HepG2 (cell line): ENCODE measurements at regions not wholly inside any gene's neighbourhood (a gene's known extent, or its start where the extent isn't known, plus 50 kb on each side); places are given as distances from the start of the nearest gene placed in this dataset.

Experiments
- CAMTA2 ChIP-seq: sonication (generic); formaldehyde crosslinking; IDR thresholded peaks from 2 replicates; pipeline ENCODE4 v1.4.0; 2020; ENCODE audit warnings: mild to moderate bottlenecking, missing genetic modification reagents, borderline replicate concordance
- DRAP1 ChIP-seq: IDR thresholded peaks from 2 replicates; pipeline ENCODE4 v1.6.1; 2016; ENCODE audit warnings: missing genetic modification reagents, missing compliant biosample characterization
- GABPB1 ChIP-seq: IDR thresholded peaks from 2 replicates; pipeline ENCODE4 v1.6.1; 2016; ENCODE audit warnings: mild to moderate bottlenecking, missing genetic modification reagents, moderate library complexity, missing compliant biosample characterization
- HCFC1 ChIP-seq: fragments of 150-350 bp; IDR thresholded peaks from 2 replicates; pipeline ENCODE4 v1.6.1; 2014; ENCODE audit warnings: low read depth, low read length
- MAFG ChIP-seq: sonication (generic); formaldehyde crosslinking; IDR thresholded peaks from 2 replicates; pipeline ENCODE4 v1.5.1; 2020; ENCODE audit warnings: mild to moderate bottlenecking, missing genetic modification reagents
- NRL ChIP-seq: sonication (generic); formaldehyde crosslinking; IDR thresholded peaks from 2 replicates; pipeline ENCODE4 v1.5.0; 2020; ENCODE audit warnings: missing genetic modification reagents, mild to moderate bottlenecking, moderate library complexity, borderline replicate concordance
- PHB2 ChIP-seq: fragments of 450-650 bp; IDR thresholded peaks from 2 replicates; pipeline ENCODE4 v1.6.1; 2018; ENCODE audit not compliant: partially characterized antibody
- RAD51 ChIP-seq: fragments of 450-650 bp; IDR thresholded peaks from 2 replicates; pipeline ENCODE4 v1.6.1; 2016; ENCODE audit warnings: borderline replicate concordance
- SAFB2 ChIP-seq: sonication (generic); formaldehyde crosslinking; IDR thresholded peaks from 2 replicates; pipeline ENCODE4 v1.5.1; 2020; ENCODE audit warnings: missing genetic modification reagents, low read depth, mild to moderate bottlenecking, borderline replicate concordance
- SMAD3 ChIP-seq: sonication (generic); formaldehyde crosslinking; IDR thresholded peaks from 2 replicates; pipeline ENCODE4 v1.4.0; 2020; ENCODE audit warnings: missing genetic modification reagents
- SOX13 ChIP-seq, 3 experiments: fragments of 450-650 bp in 1 of 3; sonication (generic) in 1 of 3; formaldehyde crosslinking in 1 of 3; IDR thresholded peaks in 2 of 3; conservative IDR thresholded peaks in 1 of 3; 2 replicates each; pipeline versions ENCODE4 v1.5.0 to v1.6.1; 2016 to 2020; ENCODE audit warnings: antibody characterized with exemption in 1 of 3, mild to moderate bottlenecking in 1 of 3, missing compliant biosample characterization in 1 of 3, missing genetic modification reagents in 1 of 3, moderate library complexity in 1 of 3
- STAG1 ChIP-seq: sonication (generic); formaldehyde crosslinking; IDR thresholded peaks from 2 replicates; pipeline ENCODE4 v1.4.0; 2020; ENCODE audit warnings: missing genetic modification reagents
- TAF1 ChIP-seq: sonication (generic); formaldehyde crosslinking; IDR thresholded peaks from 2 replicates; pipeline ENCODE4 v1.4.0; 2020; ENCODE audit warnings: missing genetic modification reagents
- TFAP4 ChIP-seq: sonication (generic); IDR thresholded peaks from 2 replicates; pipeline ENCODE4 v1.6.1; 2016; ENCODE audit warnings: low read depth, borderline replicate concordance
- TFDP1 ChIP-seq: IDR thresholded peaks from 2 replicates; pipeline ENCODE4 v1.6.1; 2016; ENCODE audit warnings: missing compliant biosample characterization, missing genetic modification reagents, borderline replicate concordance
- WIZ ChIP-seq: sonication (generic); formaldehyde crosslinking; IDR thresholded peaks from 2 replicates; pipeline ENCODE4 v1.5.1; 2020; ENCODE audit warnings: mild to moderate bottlenecking, missing genetic modification reagents
- ZFAT ChIP-seq: sonication (generic); formaldehyde crosslinking; conservative IDR thresholded peaks from 2 replicates; pipeline ENCODE4 v1.8.1; 2023; ENCODE audit warnings: missing genetic modification reagents, inconsistent platforms
- ZFP82 ChIP-seq: sonication (generic); formaldehyde crosslinking; IDR thresholded peaks from 2 replicates; pipeline ENCODE4 v1.5.1; 2020; ENCODE audit warnings: mild to moderate bottlenecking, missing genetic modification reagents, borderline replicate concordance
- ZMYM4 ChIP-seq: sonication (generic); formaldehyde crosslinking; IDR thresholded peaks from 2 replicates; pipeline ENCODE4 v1.8.1; 2023; ENCODE audit warnings: mild to moderate bottlenecking, missing genetic modification reagents
- ZNF136 ChIP-seq: sonication (generic); formaldehyde crosslinking; IDR thresholded peaks from 2 replicates; pipeline ENCODE4 v1.8.1; 2022; ENCODE audit warnings: low read depth, mild to moderate bottlenecking, moderate library complexity, missing genetic modification reagents
- ZNF225 ChIP-seq: sonication (generic); formaldehyde crosslinking; IDR thresholded peaks from 2 replicates; pipeline ENCODE4 v1.4.0; 2020; ENCODE audit warnings: mild to moderate bottlenecking, missing genetic modification reagents
- ZNF331 ChIP-seq: sonication (generic); formaldehyde crosslinking; IDR thresholded peaks from 2 replicates; pipeline ENCODE4 v1.4.0; 2020; ENCODE audit warnings: missing genetic modification reagents
- ZNF441 ChIP-seq: sonication (generic); formaldehyde crosslinking; IDR thresholded peaks from 2 replicates; pipeline ENCODE4 v1.7.0; 2021; ENCODE audit warnings: missing genetic modification reagents, borderline replicate concordance
- ZNF556 ChIP-seq: sonication (generic); formaldehyde crosslinking; IDR thresholded peaks from 2 replicates; pipeline ENCODE4 v1.4.0; 2020; ENCODE audit warnings: mild to moderate bottlenecking, missing genetic modification reagents, borderline replicate concordance
- ZNF577 ChIP-seq: sonication (generic); formaldehyde crosslinking; IDR thresholded peaks from 2 replicates; pipeline ENCODE4 v1.4.0; 2020; ENCODE audit warnings: mild to moderate bottlenecking, low read depth, missing genetic modification reagents, borderline replicate concordance
- ZNF629 ChIP-seq: sonication (generic); formaldehyde crosslinking; conservative IDR thresholded peaks from 2 replicates; pipeline ENCODE4 v1.5.0; 2020; ENCODE audit warnings: missing genetic modification reagents
- ZNF639 ChIP-seq: conservative IDR thresholded peaks from 2 replicates; pipeline ENCODE4 v1.6.1; 2018; ENCODE audit warnings: missing genetic modification reagents
- ZNF644 ChIP-seq: IDR thresholded peaks from 2 replicates; pipeline ENCODE4 v1.6.1; 2016; ENCODE audit warnings: low read depth
- ZNF772 ChIP-seq: sonication (generic); formaldehyde crosslinking; IDR thresholded peaks from 2 replicates; pipeline ENCODE4 v1.5.0; 2020; ENCODE audit warnings: mild to moderate bottlenecking, missing genetic modification reagents
- ZNF850 ChIP-seq: sonication (generic); formaldehyde crosslinking; conservative IDR thresholded peaks from 2 replicates; pipeline ENCODE4 v1.9.0; 2021; ENCODE audit warnings: mild to moderate bottlenecking, missing genetic modification reagents

DNA sequence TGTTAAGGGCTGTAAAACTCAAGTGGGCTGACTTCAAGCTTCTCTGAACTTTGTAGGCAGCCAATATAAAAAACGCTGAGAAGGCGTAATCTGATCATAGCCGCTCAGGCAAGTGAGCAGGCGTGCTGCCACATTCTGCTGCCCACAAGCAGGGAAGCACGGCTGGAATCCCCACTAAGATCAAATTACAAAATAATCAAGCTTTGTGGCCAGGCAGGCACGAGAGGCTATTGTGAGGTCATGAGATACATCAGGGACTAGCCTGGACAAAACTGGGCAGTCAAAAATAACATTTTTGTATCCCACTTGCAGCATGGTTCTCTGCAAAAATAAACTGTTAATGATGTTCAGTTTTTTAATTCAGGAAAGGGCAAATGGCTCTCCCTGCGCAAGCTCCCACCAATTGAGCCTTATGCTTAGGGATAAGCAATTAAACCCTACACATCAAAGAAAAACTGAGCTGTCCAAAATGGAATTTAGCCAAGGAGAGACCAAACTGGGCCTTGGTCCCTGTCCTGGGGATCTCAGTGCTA is 64.0 kb downstream of the POU5F2 start (continued):
- TF ChIP-seq ZNF556 (CRISPR knock-in tag) = no peak
- TF ChIP-seq SAFB2 = no peak
- TF ChIP-seq DRAP1 (CRISPR knock-in tag) = no peak
- TF ChIP-seq ZNF639 (CRISPR knock-in tag) = no peak
- TF ChIP-seq ZNF331 (CRISPR knock-in tag) = peak; percentile 67
- TF ChIP-seq TFDP1 = no peak
- peak; percentile 86 for TF ChIP-seq MAFG (CRISPR knock-in tag)
- no peak for TF ChIP-seq TAF1 (CRISPR knock-in tag)
- TF ChIP-seq SOX13 (IDR thresholded peaks at IDR 0.05) = no peak
- peak in 1 of 2 experiments; percentile 91; a peak in 2 of 4 replicates for TF ChIP-seq SOX13 (CRISPR knock-in tag; conservative IDR thresholded peaks at IDR 0.05 in 1 of 2, IDR thresholded peaks at IDR 0.05 in 1 of 2)
- TF ChIP-seq RAD51 = no peak
- TF ChIP-seq TFAP4 = no peak
- TF ChIP-seq ZNF577 (CRISPR knock-in tag) = no peak
- TF ChIP-seq ZFAT (CRISPR knock-in tag) = no peak
- no peak for TF ChIP-seq ZNF772 (CRISPR knock-in tag)
- TF ChIP-seq ZNF225 (CRISPR knock-in tag) = no peak
- no peak for TF ChIP-seq ZNF644 (CRISPR knock-in tag)
- no peak for TF ChIP-seq ZNF850 (CRISPR knock-in tag)
- TF ChIP-seq GABPB1 (CRISPR knock-in tag) = no peak
- no peak for TF ChIP-seq ZNF441
- no peak for TF ChIP-seq NRL (CRISPR knock-in tag)
- no peak for TF ChIP-seq CAMTA2 (CRISPR knock-in tag)
- 0 out of 2 replicates have a peak, but pooled peaks have one; percentile 27 for TF ChIP-seq SMAD3 (CRISPR knock-in tag)
- TF ChIP-seq HCFC1 = no peak
- no peak for TF ChIP-seq PHB2
- TF ChIP-seq ZFP82 = no peak
- peak; percentile 75 for TF ChIP-seq ZMYM4 (CRISPR knock-in tag)
- TF ChIP-seq WIZ (CRISPR knock-in tag) = no peak
- no peak for TF ChIP-seq ZNF136 (CRISPR knock-in tag)
- no peak for TF ChIP-seq STAG1 (CRISPR knock-in tag)
- no peak for TF ChIP-seq ZNF629 (CRISPR knock-in tag)
